Calu3 (cell line): ENCODE measurements at regions not wholly inside any gene's neighbourhood (a gene's known extent, or its start where the extent isn't known, plus 50 kb on each side); places are given as distances from the start of the nearest gene placed in this dataset.

Source experiments
- BruUV-seq: library from RNA; stranded (reverse); fragments of 400-500 nt; replicated peaks from 2 replicates; lab custom pipeline; 2021; lab: Mats Ljungman, UMichigan
- CTCF ChIA-PET: fragments of 300-600 bp; sonication (Branson Sonifier 250); formaldehyde crosslinking; loops from one replicate; lab custom pipeline; 2022; ENCODE audit warnings: antibody characterized with exemption; lab: Charles Lee
- DNase-seq: peaks from one replicate; pipeline ENCODE4 v3.0.0; 2022
- H3K27ac Mint-ChIP-seq: one replicate; pipeline ENCODE4 v1.8.0; 2022; ENCODE audit warnings: mixed read lengths; ENCODE audit not compliant: unreplicated experiment
- H3K27me3 Mint-ChIP-seq: one replicate; pipeline ENCODE4 v1.8.0; 2022; ENCODE audit warnings: mixed read lengths; ENCODE audit not compliant: unreplicated experiment
- H3K36me3 Mint-ChIP-seq: one replicate; pipeline ENCODE4 v1.8.0; 2022; ENCODE audit warnings: mild to moderate bottlenecking, moderate library complexity, mixed read lengths; ENCODE audit not compliant: insufficient read depth, unreplicated experiment
- H3K4me1 Mint-ChIP-seq: one replicate; pipeline ENCODE4 v1.8.0; 2022; ENCODE audit warnings: mild to moderate bottlenecking, low read depth, mixed read lengths; ENCODE audit not compliant: unreplicated experiment
- H3K4me3 Mint-ChIP-seq: one replicate; pipeline ENCODE4 v1.8.0; 2022; ENCODE audit warnings: mild to moderate bottlenecking, low read depth, moderate library complexity, mixed read lengths; ENCODE audit not compliant: unreplicated experiment
- H3K9me3 Mint-ChIP-seq: one replicate; pipeline ENCODE4 v1.8.0; 2022; ENCODE audit warnings: low read depth, mixed read lengths; ENCODE audit not compliant: unreplicated experiment
- CTCF ChIP-seq: fragments of 200-600 bp; IDR thresholded peaks from one replicate; pipeline ENCODE4 v1.8.0; 2022; ENCODE audit warnings: antibody characterized with exemption; ENCODE audit not compliant: unreplicated experiment
- intact Hi-C: fragments of 100-400 bp; cut with micrococcal nuclease; formaldehyde crosslinking; loops from one replicate; pipeline ENCODE4 v1.10.0; 2022; ENCODE audit not compliant: unreplicated experiment

DNA sequence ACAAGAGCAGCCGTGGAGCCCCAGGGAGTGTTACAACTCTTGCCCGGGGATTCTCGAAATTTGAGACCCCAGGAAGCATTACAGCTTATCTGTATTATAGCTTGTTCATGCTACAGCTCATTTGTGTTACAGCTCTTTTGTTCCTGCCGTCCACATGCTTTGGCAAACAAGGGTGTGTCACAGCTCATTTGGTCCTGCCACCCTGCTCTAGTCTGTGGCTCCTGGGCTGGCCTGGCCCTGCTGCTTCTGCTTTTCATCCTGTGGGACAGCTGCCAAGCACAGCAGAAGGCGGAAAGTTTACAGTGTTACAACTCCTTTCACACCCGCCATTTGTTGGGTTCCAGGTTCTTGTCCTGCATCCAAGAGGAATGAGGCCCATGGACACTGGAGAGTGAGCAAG is 685.0 kb downstream of the SLCO4C1 start:
- Mint-ChIP-seq H3K9me3 (no peaks in the 10 kb centered on the region), H3K4me3 (no peak overlapping the region), H3K36me3 (no peaks in the 10 kb centered on the region), H3K27ac (no peak overlapping the region), H3K27me3 (no peaks in the 10 kb centered on the region), H3K4me1 (no peaks in the 10 kb centered on the region)
- intact Hi-C loops = no loop called here
- BruUV-seq = no TSS peak
- CTCF ChIA-PET = no interaction called here
- no peak for TF ChIP-seq CTCF
- DNase-seq = no peak

DNA sequence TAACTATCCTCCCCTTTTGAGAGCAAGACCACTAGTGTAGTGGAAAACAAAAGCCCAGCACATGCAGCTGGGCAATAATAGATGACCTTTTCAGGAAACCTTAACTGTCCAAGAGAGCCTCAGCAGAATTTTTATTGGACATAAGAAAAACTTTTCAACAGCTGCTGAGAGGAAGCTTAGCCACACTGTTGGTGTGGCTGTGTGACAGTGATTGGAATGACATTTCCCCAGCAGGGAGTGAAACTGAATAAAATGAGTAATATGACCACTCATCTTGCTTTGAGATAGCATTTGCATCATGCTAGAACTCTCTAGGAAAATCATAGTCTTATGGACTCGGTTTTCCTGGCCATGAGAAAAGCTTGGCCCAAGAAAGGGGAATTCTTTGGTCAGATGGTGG is 687.8 kb downstream of the SLCO4C1 start:
- Mint-ChIP-seq H3K4me1 (no peaks in the 10 kb centered on the region), H3K27me3 (no peaks in the 10 kb centered on the region), H3K27ac (no peak overlapping the region), H3K9me3 (no peaks in the 10 kb centered on the region), H3K4me3 (no peak overlapping the region), H3K36me3 (no peaks in the 10 kb centered on the region)
- BruUV-seq = no TSS peak
- no peak for DNase-seq
- intact Hi-C loops = no loop called here
- CTCF ChIA-PET = interaction anchor here (0.7 kb wide), 2 partner anchors 11 to 1178 kb away, joined by 3 read pairs; no protein-coding TSS in a partner anchor
- no peak for TF ChIP-seq CTCF

- Mint-ChIP-seq H3K27ac (no peak overlapping the region), H3K4me1 (no peaks in the 10 kb centered on the region), H3K27me3 (no peaks in the 10 kb centered on the region), H3K4me3 (no peak overlapping the region), H3K9me3 (no peaks in the 10 kb centered on the region), H3K36me3 (no peaks in the 10 kb centered on the region)
- CTCF ChIA-PET = no interaction called here
- DNase-seq = no peak
- no peak for TF ChIP-seq CTCF
- intact Hi-C loops = no loop called here
- no TSS peak for BruUV-seq
These were observed 690.4 kb downstream of the SLCO4C1 start for GRCh38 chr5:101605700-101606099.

GRCh38 chr5:101600614-101601013 is 695.5 kb downstream of the SLCO4C1 start:
- intact Hi-C loops = no loop called here
- Mint-ChIP-seq H3K27ac (no peak overlapping the region), H3K4me1 (no peaks in the 10 kb centered on the region), H3K4me3 (no peak overlapping the region), H3K27me3 (no peaks in the 10 kb centered on the region), H3K36me3 (no peaks in the 10 kb centered on the region), H3K9me3 (no peaks in the 10 kb centered on the region)
- BruUV-seq = no TSS peak
- CTCF ChIA-PET = no interaction called here
- no peak for DNase-seq
- no peak for TF ChIP-seq CTCF
